ENCODE measurements at regions not wholly inside any gene's neighbourhood (a gene's known extent, or its start where the extent isn't known, plus 50 kb on each side); places are given as distances from the start of the nearest gene placed in this dataset.

- no peak for DNase-seq
- no peaks in the 10 kb centered on the region for H3K4me1 ChIP-seq (ENCODE audit: control insufficient read depth, insufficient read depth, low read length)
- WGBS, 2 experiments (ENCODE audit: insufficient coverage in 1 of 2, insufficient read length in 1 of 2), result 91% methylated on average over 2 of the region's 2 CpGs; no CpG with 5 or more reads in 1 of the 2 experiments
- H3K27me3 ChIP-seq (ENCODE audit: control insufficient read depth, insufficient read depth, low read length, poor library complexity, severe bottlenecking), result no peaks in the 10 kb centered on the region
- TF ChIP-seq CTCF (conservative IDR thresholded peaks at IDR 0.05), result no peak
- Mint-ChIP-seq H3K4me1 (no peaks in the 10 kb centered on the region), H3K36me3 (ENCODE audit: low read depth) (no peaks in the 10 kb centered on the region), H3K27me3 (ENCODE audit: insufficient read depth) (peaks cover 1% of the 10 kb centered on the region), H3K4me3 (no peak overlapping the region), H3K9me3 (peaks cover 3% of the 10 kb centered on the region), H3K27ac (no peak overlapping the region)
- no peak overlapping the region for H3K9ac ChIP-seq (ENCODE audit: extremely low read depth, low read length, poor library complexity, severe bottlenecking)
- no peak overlapping the region for H3K27ac ChIP-seq (ENCODE audit: low read depth, low read length)
- no peak overlapping the region for H3K4me3 ChIP-seq (ENCODE audit: low read length)
- H3K9me3 ChIP-seq (ENCODE audit: control insufficient read depth, low read length), result no peaks in the 10 kb centered on the region
- no peaks in the 10 kb centered on the region for H3K36me3 ChIP-seq (ENCODE audit: control insufficient read depth, insufficient read depth, low read length)
Observed at GRCh38 chr5:18037718-18038117, 403.5 kb downstream of the TAF11L14 start.

DNA sequence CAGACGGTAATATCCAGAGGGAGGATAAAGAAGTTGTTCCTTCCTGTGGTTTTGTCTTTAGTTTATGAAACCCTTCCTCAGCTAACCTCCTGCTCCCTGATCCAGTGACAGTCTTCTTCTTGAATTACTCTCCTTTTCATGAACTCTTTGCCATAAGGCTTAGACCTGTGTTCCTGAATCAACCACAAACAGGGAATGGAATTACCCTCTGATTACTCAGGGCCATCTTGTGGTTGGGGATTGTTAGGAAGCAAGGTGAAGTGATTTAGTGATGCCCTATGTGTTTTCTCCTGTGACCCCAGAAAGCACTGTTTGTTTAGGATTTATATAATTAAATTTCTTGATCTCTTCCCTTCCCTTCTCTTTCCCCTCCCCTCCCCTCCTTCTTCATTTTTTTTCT is 409.1 kb downstream of the TAF11L14 start:
- DNase-seq, result no peak
- Mint-ChIP-seq H3K27me3 (ENCODE audit: insufficient read depth) (no peaks in the 10 kb centered on the region), H3K4me3 (no peak overlapping the region), H3K27ac (no peak overlapping the region), H3K4me1 (no peaks in the 10 kb centered on the region), H3K9me3 (peaks cover 5% of the 10 kb centered on the region), H3K36me3 (ENCODE audit: low read depth) (no peaks in the 10 kb centered on the region)
- Histone ChIP-seq H3K4me3 (ENCODE audit: low read length) (no peak overlapping the region), H3K4me1 (ENCODE audit: control insufficient read depth, insufficient read depth, low read length) (no peaks in the 10 kb centered on the region), H3K27me3 (ENCODE audit: control insufficient read depth, insufficient read depth, low read length, poor library complexity, severe bottlenecking) (no peaks in the 10 kb centered on the region), H3K27ac (ENCODE audit: low read depth, low read length) (no peak overlapping the region), H3K9ac (ENCODE audit: extremely low read depth, low read length, poor library complexity, severe bottlenecking) (no peak overlapping the region), H3K9me3 (ENCODE audit: control insufficient read depth, low read length) (no peaks in the 10 kb centered on the region), H3K36me3 (ENCODE audit: control insufficient read depth, insufficient read depth, low read length) (no peaks in the 10 kb centered on the region)
- TF ChIP-seq CTCF (conservative IDR thresholded peaks at IDR 0.05), result peak; percentile 50
- 100% methylated on average over 1 of the region's 1 CpG; no CpG with 5 or more reads in 1 of the 2 experiments for WGBS, 2 experiments (ENCODE audit: insufficient coverage in 1 of 2, insufficient read length in 1 of 2)

- no peak for DNase-seq
- H3K4me3 ChIP-seq (ENCODE audit: low read length), result no peak overlapping the region
- H3K4me1 ChIP-seq (ENCODE audit: control insufficient read depth, insufficient read depth, low read length), result no peaks in the 10 kb centered on the region
- H3K27ac Mint-ChIP-seq, result no peak overlapping the region
- peaks cover 3% of the 10 kb centered on the region for H3K4me1 Mint-ChIP-seq
- no peak for TF ChIP-seq CTCF (conservative IDR thresholded peaks at IDR 0.05)
- H3K4me3 Mint-ChIP-seq, result no peak overlapping the region
- WGBS, 2 experiments (ENCODE audit: insufficient coverage in 1 of 2, insufficient read length in 1 of 2), result 90 to 100% methylated on average over 2 of the region's 2 CpGs
- no peak overlapping the region for H3K9ac ChIP-seq (ENCODE audit: extremely low read depth, low read length, poor library complexity, severe bottlenecking)
- H3K9me3 Mint-ChIP-seq, result peaks cover 2% of the 10 kb centered on the region
- H3K27me3 Mint-ChIP-seq (ENCODE audit: insufficient read depth), result no peaks in the 10 kb centered on the region
- H3K36me3 ChIP-seq (ENCODE audit: control insufficient read depth, insufficient read depth, low read length), result no peaks in the 10 kb centered on the region
- no peaks in the 10 kb centered on the region for H3K9me3 ChIP-seq (ENCODE audit: control insufficient read depth, low read length)
- no peak overlapping the region for H3K27ac ChIP-seq (ENCODE audit: low read depth, low read length)
- H3K36me3 Mint-ChIP-seq (ENCODE audit: low read depth), result no peaks in the 10 kb centered on the region
- no peaks in the 10 kb centered on the region for H3K27me3 ChIP-seq (ENCODE audit: control insufficient read depth, insufficient read depth, low read length, poor library complexity, severe bottlenecking)
Observed at GRCh38 chr5:18048449-18048848, 414.2 kb downstream of the TAF11L14 start.

Measured in endodermal cell (in vitro differentiated cells).